Head of caudate nucleus (tissue), 42 donors: ENCODE measurements at regions not wholly inside any gene's neighbourhood (a gene's known extent, or its start where the extent isn't known, plus 50 kb on each side); places are given as distances from the start of the nearest gene placed in this dataset.

Source experiments
- DNase-seq, 42 donors: peaks; one replicate each; pipeline versions ENCODE4 v3.0.0 to v3.0.0-alpha.2; 2020 to 2021; ENCODE audit warnings: mixed read lengths in 7 of 42
- intact Hi-C: fragments of 100-400 bp; cut with DNase I; formaldehyde crosslinking; loops from one replicate; pipeline ENCODE4 v1.15.0; 2022

DNA sequence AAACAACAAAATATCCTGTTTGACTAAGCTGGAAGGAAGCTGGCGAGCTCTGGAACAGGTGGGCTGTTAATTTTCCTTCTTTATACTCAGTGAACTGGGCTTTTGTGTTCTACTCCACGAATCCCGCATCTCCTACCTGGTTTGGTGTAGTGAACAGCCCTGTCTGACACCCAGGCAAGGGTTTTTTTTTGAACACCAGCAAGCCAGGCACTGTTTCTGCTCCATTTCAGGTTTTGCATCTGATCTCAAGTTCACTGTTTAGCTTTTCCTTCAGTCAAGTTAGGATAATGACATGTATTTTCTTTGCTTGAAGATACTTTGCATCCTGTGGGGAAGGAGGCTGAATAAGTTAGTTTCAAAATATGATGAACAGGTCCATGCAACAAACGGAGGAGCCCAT, 204.5 kb downstream of the SEMA6A start:
- peak in 1 of 42 donors; percentile 37 for DNase-seq
- intact Hi-C loops = no loop called here

DNA sequence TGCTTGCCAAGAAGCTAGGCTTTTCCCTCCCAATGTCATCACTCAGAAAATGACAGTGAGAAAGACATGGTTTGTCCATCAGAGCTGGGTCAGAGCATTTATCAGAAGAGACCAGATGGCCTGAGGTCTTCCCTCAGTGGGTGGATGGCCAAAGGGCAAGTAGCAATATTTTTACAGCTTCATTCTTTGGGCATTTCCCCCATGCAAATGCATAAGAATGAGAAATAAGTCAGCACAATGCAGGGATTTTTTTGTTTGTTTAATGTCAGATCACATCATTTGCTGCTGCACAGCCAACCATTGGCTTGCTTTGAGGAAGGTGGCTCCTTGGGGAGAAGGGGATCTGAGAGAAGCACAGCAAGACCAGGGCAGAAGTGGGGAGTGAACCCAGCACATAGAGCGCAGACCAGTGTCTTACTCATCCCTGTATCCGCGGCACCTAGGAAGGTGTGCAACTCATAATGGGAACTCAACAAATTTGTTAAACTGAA, 209.6 kb downstream of the SEMA6A start:
- intact Hi-C loops = loop anchor here (10.0 kb wide), 1 partner anchor 210 kb away; the partner anchor contains the start of gene SEMA6A
- no peak for DNase-seq

DNA sequence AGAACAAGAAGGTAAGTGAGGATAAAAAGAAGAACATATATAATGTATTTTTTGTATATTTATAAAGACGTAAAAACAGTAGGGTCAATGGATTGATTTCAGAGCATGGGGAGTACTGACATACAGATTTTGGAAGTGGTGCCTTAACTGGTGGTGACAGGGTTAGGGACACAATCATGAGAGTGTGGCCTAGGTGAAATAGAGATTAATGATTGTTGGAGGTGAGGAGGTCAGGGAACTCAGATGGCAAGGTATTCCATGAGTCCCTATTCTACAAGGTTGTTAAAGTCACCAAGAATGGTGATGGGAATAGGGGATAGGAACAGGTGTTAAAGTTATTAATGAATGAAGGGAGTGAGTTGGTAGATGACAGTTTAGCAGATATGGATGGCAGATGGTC, 210.8 kb downstream of the SEMA6A start:
- intact Hi-C loops = loop anchor here (10.0 kb wide), 1 partner anchor 211 kb away; the partner anchor contains the start of gene SEMA6A
- no peak for DNase-seq

- intact Hi-C loops = loop anchor here (10.0 kb wide), 1 partner anchor 213 kb away; the partner anchor contains the start of gene SEMA6A
- no peak for DNase-seq
Measured at GRCh38 chr5:116361979-116362577, 212.5 kb downstream of the SEMA6A start.

- intact Hi-C loops = loop anchor here (10.0 kb wide), 1 partner anchor 213 kb away; the partner anchor contains the start of gene SEMA6A
- DNase-seq = peak; percentile 32 to 90 (median 76)
Measured at GRCh38 chr5:116361171-116361967, 213.3 kb downstream of the SEMA6A start.

- DNase-seq = peak in 4 of 42 donors; percentile 41 to 57 (median 48)
- intact Hi-C loops = loop anchor here (10.0 kb wide), 1 partner anchor 215 kb away; the partner anchor contains the start of gene SEMA6A
Measured at GRCh38 chr5:116360008-116360853, 214.4 kb downstream of the SEMA6A start.

- intact Hi-C loops = no loop called here
- DNase-seq = no peak
Measured at GRCh38 chr5:116359592-116359991, 215.0 kb downstream of the SEMA6A start.

DNA sequence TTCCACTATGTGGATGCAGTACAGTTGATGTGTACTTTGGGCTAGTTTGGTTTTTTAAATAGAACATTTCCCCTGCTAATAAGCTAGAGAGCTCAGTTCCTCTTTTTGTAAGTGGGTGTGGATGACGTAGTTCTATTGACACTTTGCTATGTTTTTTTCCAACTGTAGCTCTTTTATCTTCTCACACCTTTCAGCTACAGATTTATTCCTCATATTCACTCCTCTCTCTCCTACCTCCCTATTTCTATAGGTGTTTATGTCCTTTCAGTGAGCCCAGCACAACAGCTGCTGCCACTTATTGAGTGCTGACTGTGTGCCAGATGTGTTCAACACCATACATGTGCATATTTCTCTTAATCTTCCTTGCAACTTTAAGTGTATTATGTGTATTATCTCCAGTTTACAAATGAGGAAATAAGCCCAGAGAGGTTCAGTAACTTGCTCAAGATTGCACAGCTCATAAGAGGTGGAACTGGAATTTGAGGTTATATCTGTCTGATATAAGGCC, 215.7 kb downstream of the SEMA6A start:
- intact Hi-C loops = no loop called here
- DNase-seq = no peak

GRCh38 chr5:116358015-116358523, 216.6 kb downstream of the SEMA6A start:
- intact Hi-C loops = no loop called here
- DNase-seq = no peak

- intact Hi-C loops = no loop called here
- DNase-seq = no peak
Measured at GRCh38 chr5:116355819-116356601, 218.6 kb downstream of the SEMA6A start.

DNA sequence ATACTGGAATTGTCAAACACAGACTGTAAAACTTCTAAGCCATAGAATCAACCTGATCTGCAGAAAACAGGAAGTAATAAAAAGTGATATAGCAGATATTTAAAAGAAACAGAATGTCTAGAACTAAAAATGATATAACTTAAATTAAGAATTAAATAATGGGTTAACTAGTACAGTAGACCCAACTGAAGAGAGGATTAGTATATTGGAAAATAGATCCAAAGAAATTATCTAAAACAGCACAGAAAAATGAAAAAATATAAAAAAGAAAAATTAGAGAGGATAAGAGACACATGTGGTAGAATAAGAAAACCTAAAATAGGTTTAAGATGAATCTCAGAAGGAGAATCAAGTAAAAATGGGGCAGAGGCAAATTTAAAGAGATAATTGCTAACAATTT, 219.9 kb downstream of the SEMA6A start:
- DNase-seq = no peak
- intact Hi-C loops = no loop called here

DNA sequence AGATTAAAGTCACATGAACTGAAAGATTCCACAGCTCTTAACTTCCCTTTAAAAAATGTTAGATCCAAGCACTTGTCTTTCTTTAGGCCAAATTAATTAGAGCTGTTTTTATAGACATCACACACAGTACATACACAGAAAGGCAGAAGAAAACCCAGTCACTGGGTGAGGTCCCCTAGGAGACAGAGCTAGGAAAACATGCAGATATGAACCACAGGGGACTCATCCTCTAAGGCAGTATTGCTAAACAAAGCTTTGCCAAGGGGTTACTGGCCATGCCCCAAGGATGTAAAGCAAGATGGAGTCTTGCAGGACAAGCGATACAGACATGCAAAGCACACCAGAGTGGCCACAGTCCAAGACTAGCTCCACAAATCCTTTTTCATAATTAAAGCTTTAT, 227.0 kb downstream of the SEMA6A start:
- intact Hi-C loops = no loop called here
- DNase-seq = no peak

DNA sequence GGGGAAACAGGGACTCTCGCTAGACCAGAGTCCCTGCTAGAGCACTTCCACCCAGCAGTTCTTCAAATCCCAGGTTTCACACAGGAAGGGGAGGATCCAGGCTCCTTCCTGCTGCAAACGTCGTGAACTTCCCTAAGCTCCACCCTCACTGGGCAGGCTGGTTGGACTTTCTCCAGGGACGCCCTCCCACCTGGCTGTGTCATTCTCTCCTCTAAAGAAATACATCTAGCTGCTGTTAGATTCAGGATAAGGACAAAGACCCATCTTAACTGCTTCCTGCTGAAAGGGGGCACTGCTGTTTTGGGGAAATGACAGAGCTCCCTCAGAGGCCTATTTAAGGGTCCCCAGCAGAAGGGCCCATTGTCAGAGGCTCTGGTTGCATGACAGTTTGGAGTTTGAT, 230.7 kb downstream of the SEMA6A start:
- DNase-seq = peak in 6 of 42 donors; percentile 10 to 53 (median 24)
- intact Hi-C loops = no loop called here
